ENCODE measurements at regions not wholly inside any gene's neighbourhood (a gene's known extent, or its start where the extent isn't known, plus 50 kb on each side); places are given as distances from the start of the nearest gene placed in this dataset.

- no peak for DNase-seq (ENCODE audit: low read depth)
- TF ChIP-seq CTCF (conservative IDR thresholded peaks at IDR 0.05; ENCODE audit: low read depth, low read length) = no peak
- H3K4me3 ChIP-seq (ENCODE audit: low read length) = no peak overlapping the region
Observed at GRCh38 chr2:6755456-6755855, 110.3 kb downstream of the CMPK2 start.

- H3K4me3 ChIP-seq (ENCODE audit: low read length) = no peak overlapping the region
- TF ChIP-seq CTCF (conservative IDR thresholded peaks at IDR 0.05; ENCODE audit: low read depth, low read length) = no peak
- no peak for DNase-seq (ENCODE audit: low read depth)
Observed at GRCh38 chr2:6757215-6757614, 108.5 kb downstream of the CMPK2 start.

- DNase-seq (ENCODE audit: low read depth) = no peak
- no peak for TF ChIP-seq CTCF (conservative IDR thresholded peaks at IDR 0.05; ENCODE audit: low read depth, low read length)
- H3K4me3 ChIP-seq (ENCODE audit: low read length) = no peak overlapping the region
Observed at GRCh38 chr2:6759689-6760088, 106.0 kb downstream of the CMPK2 start.

- no peak for DNase-seq (ENCODE audit: low read depth)
- TF ChIP-seq CTCF (conservative IDR thresholded peaks at IDR 0.05; ENCODE audit: low read depth, low read length) = no peak
- H3K4me3 ChIP-seq (ENCODE audit: low read length) = no peak overlapping the region
Observed at GRCh38 chr2:6760132-6760531, 105.6 kb downstream of the CMPK2 start.

- no peak overlapping the region for H3K4me3 ChIP-seq (ENCODE audit: low read length)
- no peak for TF ChIP-seq CTCF (conservative IDR thresholded peaks at IDR 0.05; ENCODE audit: low read depth, low read length)
- no peak for DNase-seq (ENCODE audit: low read depth)
Observed at GRCh38 chr2:6764968-6765723, 100.6 kb downstream of the CMPK2 start.

- H3K4me3 ChIP-seq (ENCODE audit: low read length) = no peak overlapping the region
- TF ChIP-seq CTCF (conservative IDR thresholded peaks at IDR 0.05; ENCODE audit: low read depth, low read length) = no peak
- DNase-seq (ENCODE audit: low read depth) = no peak
Observed at GRCh38 chr2:6769346-6769745, 96.4 kb downstream of the CMPK2 start.

GRCh38 chr2:6770006-6770405 is 95.7 kb downstream of the CMPK2 start:
- TF ChIP-seq CTCF (conservative IDR thresholded peaks at IDR 0.05; ENCODE audit: low read depth, low read length) = no peak
- no peak overlapping the region for H3K4me3 ChIP-seq (ENCODE audit: low read length)
- no peak for DNase-seq (ENCODE audit: low read depth)

Measured in retinal pigment epithelial cell (primary cell).